Panc1 (cell line): ENCODE measurements at regions not wholly inside any gene's neighbourhood (a gene's known extent, or its start where the extent isn't known, plus 50 kb on each side); places are given as distances from the start of the nearest gene placed in this dataset.

Experiments
- ATAC-seq: fragments of 200-7000 bp; cut with Tn5 transposase; 2 replicates; pipeline ENCODE4 v1.9.1; 2020; ENCODE audit warnings: mild to moderate bottlenecking, moderate library complexity
- BruUV-seq: library from RNA; stranded (reverse); fragments of 400-500 nt; replicated peaks from 2 replicates; lab custom pipeline; 2021; lab: Mats Ljungman, UMichigan
- CTCF ChIA-PET: fragments of 300-600 bp; sonication (Branson Sonifier 250); formaldehyde crosslinking; loops from one replicate; lab custom pipeline; 2022; ENCODE audit warnings: antibody characterized with exemption; lab: Charles Lee
- POLR2A ChIA-PET: fragments of 300-600 bp; sonication (Branson Sonifier 250); formaldehyde crosslinking; loops from one replicate; lab custom pipeline; 2022; ENCODE audit warnings: antibody characterized with exemption; lab: Charles Lee
- DNase-seq: peaks from one replicate; pipeline ENCODE4 v3.0.0-alpha.2; 2010; ENCODE audit warnings: low read depth, low spot score
- H3K27ac ChIP-seq: 2 replicates; pipeline ENCODE4 v1.5.1; 2011; ENCODE audit warnings: mild to moderate bottlenecking, low read length, inconsistent platforms
- H3K27me3 ChIP-seq: fragments of 200-500 bp; sonication (Bioruptor generic); 2 replicates; pipeline ENCODE4 v1.6.0; 2014; ENCODE audit warnings: low read length, inconsistent platforms; ENCODE audit not compliant: control insufficient read depth, insufficient read depth
- H3K36me3 ChIP-seq: fragments of 200-500 bp; sonication (Bioruptor generic); 2 replicates; pipeline ENCODE4 v1.5.1; 2014; ENCODE audit warnings: inconsistent platforms, mild to moderate bottlenecking, low read length, moderate library complexity; ENCODE audit not compliant: control insufficient read depth, insufficient read depth
- H3K4me1 ChIP-seq: 2 replicates; pipeline ENCODE4 v1.5.1; 2011; ENCODE audit warnings: inconsistent platforms, mild to moderate bottlenecking, low read length, moderate library complexity; ENCODE audit not compliant: control insufficient read depth, insufficient read depth
- H3K4me3 ChIP-seq, 2 experiments: 2 replicates each; pipeline ENCODE4 v1.5.1; 2011 to 2012; ENCODE audit warnings: low read depth in 2 of 2, low read length in 2 of 2, mild to moderate bottlenecking in 2 of 2, inconsistent platforms in 1 of 2, moderate library complexity in 1 of 2
- H3K9me3 ChIP-seq: fragments of 200-500 bp; sonication (Bioruptor generic); 2 replicates; pipeline ENCODE4 v1.5.1; 2014; ENCODE audit warnings: low read depth, mild to moderate bottlenecking, inconsistent platforms, low read length, moderate library complexity; ENCODE audit not compliant: control insufficient read depth, insufficient read depth
- CTCF ChIP-seq: fragments of 450-650 bp; IDR thresholded peaks from 2 replicates; pipeline ENCODE4 v1.5.1; 2017; ENCODE audit warnings: mild to moderate bottlenecking
- POLR2AphosphoS5 ChIP-seq: IDR thresholded peaks from 2 replicates; pipeline ENCODE4 v1.6.1; 2012; ENCODE audit warnings: mild to moderate bottlenecking, low read depth, low read length, moderate library complexity
- REST ChIP-seq, 2 experiments: IDR thresholded peaks; 2 replicates each; pipeline ENCODE4 v1.6.1; 2011 to 2012; ENCODE audit warnings: low read depth in 2 of 2, control low read depth in 1 of 2, low read length in 1 of 2, mild to moderate bottlenecking in 1 of 2, moderate library complexity in 1 of 2; ENCODE audit not compliant: insufficient read depth in 1 of 2
- SIN3A ChIP-seq: IDR thresholded peaks from 2 replicates; pipeline ENCODE4 v1.6.1; 2012; ENCODE audit warnings: low read depth, mild to moderate bottlenecking, low read length, moderate library complexity, borderline replicate concordance; ENCODE audit not compliant: insufficient read depth
- TCF7L2 ChIP-seq: IDR thresholded peaks from 2 replicates; pipeline ENCODE4 v1.6.1; 2011; ENCODE audit warnings: mild to moderate bottlenecking, low read depth, low read length, inconsistent platforms
- in situ Hi-C: cut with HindIII; loops from 2 replicates; pipeline ENCODE4 v1.10.0; 2016; ENCODE audit warnings: low sequenced_read_pairs, low pct_unique_long_range_greater_than_20kb
- intact Hi-C: fragments of 100-400 bp; cut with micrococcal nuclease; formaldehyde crosslinking; loops from one replicate; pipeline ENCODE4 v1.10.0; 2022; ENCODE audit not compliant: unreplicated experiment

GRCh38 chr14:71863766-71864165 lies 68.5 kb upstream of the RGS6 start:
- intact Hi-C loops (no loop called here), in situ Hi-C loops (no loop called here)
- Histone ChIP-seq H3K4me1 (no peaks in the 10 kb centered on the region), H3K27ac (no peak overlapping the region), H3K27me3 (no peaks in the 10 kb centered on the region), H3K9me3 (no peaks in the 10 kb centered on the region), H3K4me3 (no peak overlapping the region), H3K36me3 (no peaks in the 10 kb centered on the region)
- DNase-seq (no peak), ATAC-seq (no peak)
- TF ChIP-seq TCF7L2 = no peak
- no peak for TF ChIP-seq REST (IDR thresholded peaks at IDR 0.05; ENCODE audit: insufficient read depth in 1 of 2, low read depth in 2 of 2, low read length in 1 of 2)
- no peak for TF ChIP-seq SIN3A
- no peak for TF ChIP-seq CTCF
- TF ChIP-seq POLR2AphosphoS5 = no peak
- BruUV-seq = no TSS peak
- ChIA-PET POLR2A (no interaction called here), CTCF (no interaction called here)
